SH-SY5Y (cell line): ENCODE measurements at regions not wholly inside any gene's neighbourhood (a gene's known extent, or its start where the extent isn't known, plus 50 kb on each side); places are given as distances from the start of the nearest gene placed in this dataset.

ENCODE experiments used
- GATA2 ChIP-seq: IDR thresholded peaks from 2 replicates; pipeline ENCODE4 v1.6.1; 2011; ENCODE audit warnings: mild to moderate bottlenecking, low read depth, low read length
- GATA3 ChIP-seq: IDR thresholded peaks from 2 replicates; pipeline ENCODE4 v1.6.1; 2011; ENCODE audit warnings: low read depth, mild to moderate bottlenecking, low read length, moderate library complexity

DNA sequence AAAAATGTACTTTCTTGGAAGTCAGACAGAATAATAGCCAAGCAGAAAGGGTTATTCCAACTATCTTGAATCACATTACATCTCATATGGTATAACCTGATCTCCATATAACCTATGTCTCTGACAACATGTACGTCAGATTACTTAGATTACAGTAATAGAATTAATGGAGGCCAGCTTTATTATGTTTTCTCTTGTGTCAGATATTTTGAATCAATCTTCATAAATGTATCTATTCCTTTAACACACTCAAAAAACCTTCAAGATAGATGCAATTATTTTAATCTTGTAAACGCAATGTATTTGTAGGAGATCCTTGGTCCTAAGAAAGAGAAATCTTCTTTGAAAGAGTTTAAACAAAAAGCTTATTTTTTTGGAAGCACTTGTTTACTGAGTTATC lies 188.4 kb upstream of the KLF12 start:
- TF ChIP-seq GATA2 (no peak), GATA3 (no peak)
